ENCODE measurements at regions not wholly inside any gene's neighbourhood (a gene's known extent, or its start where the extent isn't known, plus 50 kb on each side); places are given as distances from the start of the nearest gene placed in this dataset.

DNA sequence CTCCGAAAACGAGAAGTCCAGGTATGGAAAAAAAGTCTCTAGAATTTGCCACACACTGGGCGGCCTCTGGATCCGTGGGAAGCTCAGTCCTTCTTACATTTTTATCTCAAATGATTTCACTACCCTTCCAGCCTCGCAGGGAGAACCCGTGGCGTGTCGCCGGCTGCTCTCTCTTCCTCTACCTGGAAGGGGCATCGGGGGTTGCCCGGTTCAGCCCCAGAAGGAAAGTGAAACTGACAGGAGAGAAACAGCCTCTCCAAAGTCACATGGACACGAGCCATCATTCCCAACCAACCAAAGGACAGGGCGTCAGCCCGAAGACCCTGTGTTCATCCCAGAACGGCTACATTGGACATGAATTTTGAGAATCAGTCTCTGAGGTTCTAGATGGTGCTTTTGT is 182.5 kb downstream of the ADSS2 start:
- TF ChIP-seq, protein P1, sequence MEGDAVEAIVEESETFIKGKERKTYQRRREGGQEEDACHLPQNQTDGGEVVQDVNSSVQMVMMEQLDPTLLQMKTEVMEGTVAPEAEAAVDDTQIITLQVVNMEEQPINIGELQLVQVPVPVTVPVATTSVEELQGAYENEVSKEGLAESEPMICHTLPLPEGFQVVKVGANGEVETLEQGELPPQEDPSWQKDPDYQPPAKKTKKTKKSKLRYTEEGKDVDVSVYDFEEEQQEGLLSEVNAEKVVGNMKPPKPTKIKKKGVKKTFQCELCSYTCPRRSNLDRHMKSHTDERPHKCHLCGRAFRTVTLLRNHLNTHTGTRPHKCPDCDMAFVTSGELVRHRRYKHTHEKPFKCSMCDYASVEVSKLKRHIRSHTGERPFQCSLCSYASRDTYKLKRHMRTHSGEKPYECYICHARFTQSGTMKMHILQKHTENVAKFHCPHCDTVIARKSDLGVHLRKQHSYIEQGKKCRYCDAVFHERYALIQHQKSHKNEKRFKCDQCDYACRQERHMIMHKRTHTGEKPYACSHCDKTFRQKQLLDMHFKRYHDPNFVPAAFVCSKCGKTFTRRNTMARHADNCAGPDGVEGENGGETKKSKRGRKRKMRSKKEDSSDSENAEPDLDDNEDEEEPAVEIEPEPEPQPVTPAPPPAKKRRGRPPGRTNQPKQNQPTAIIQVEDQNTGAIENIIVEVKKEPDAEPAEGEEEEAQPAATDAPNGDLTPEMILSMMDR (conservative IDR thresholded peaks at IDR 0.05), result no peak
- TF ChIP-seq EZH2 (IDR thresholded peaks at IDR 0.05; ENCODE audit: low read depth), result no peak

Data from PC-9 (cell line).